Endothelial cell of umbilical vein (primary cell): ENCODE measurements at regions not wholly inside any gene's neighbourhood (a gene's known extent, or its start where the extent isn't known, plus 50 kb on each side); places are given as distances from the start of the nearest gene placed in this dataset.

Experiments
- BruUV-seq: library from RNA; stranded (reverse); fragments of 400-500 nt; replicated peaks from 2 replicates; lab custom pipeline; 2021; lab: Mats Ljungman, UMichigan
- CTCF ChIA-PET: fragments of 300-600, 350-600 bp; sonication (Branson Sonifier 250); formaldehyde crosslinking; loops from one replicate; lab custom pipeline; 2021; ENCODE audit warnings: antibody characterized with exemption, inconsistent platforms; lab: Charles Lee
- POLR2A ChIA-PET: fragments of 300-600, 350-600 bp; sonication (Branson Sonifier 250); formaldehyde crosslinking; loops from one replicate; lab custom pipeline; 2021; ENCODE audit warnings: antibody characterized with exemption, inconsistent platforms; lab: Charles Lee
- DNase-seq: peaks from one replicate; pipeline ENCODE4 v3.0.0-alpha.2; 2011; ENCODE audit warnings: low read depth, low spot score
- FAIRE-seq: peaks from 2 replicates; lab custom pipeline; 2011; peaks lifted over from hg19 to GRCh38; lab: Jason Lieb, UNC
- H2AFZ ChIP-seq: 2 replicates; pipeline ENCODE4 v1.6.0; 2012; ENCODE audit warnings: low read depth, low read length, control low read depth, inconsistent platforms
- H3K27ac ChIP-seq: 2 replicates; pipeline ENCODE4 v1.5.1; 2011; ENCODE audit warnings: low read depth, mild to moderate bottlenecking, control low read depth, low read length, moderate library complexity; ENCODE audit not compliant: insufficient read depth
- H3K27me3 ChIP-seq, 2 experiments: 2 replicates each; pipeline versions ENCODE4 v1.6.0 to v1.6.1; 2011; ENCODE audit warnings: low read length in 2 of 2, mixed read lengths in 1 of 2; ENCODE audit not compliant: control insufficient read depth in 2 of 2, insufficient read depth in 2 of 2
- H3K36me3 ChIP-seq, 2 experiments: 2 replicates in 1 of 2; 3 replicates in 1 of 2; pipeline ENCODE4 v1.5.1; 2011; ENCODE audit warnings: low read length in 2 of 2, mild to moderate bottlenecking in 1 of 2, moderate library complexity in 1 of 2; ENCODE audit not compliant: control insufficient read depth in 2 of 2, insufficient read depth in 2 of 2; ENCODE audit errors: extremely low read depth in 1 of 2
- H3K4me1 ChIP-seq: 3 replicates; pipeline ENCODE4 v1.5.1; 2011; ENCODE audit warnings: mild to moderate bottlenecking, low read length; ENCODE audit not compliant: control insufficient read depth, insufficient read depth; ENCODE audit errors: extremely low read depth
- H3K4me2 ChIP-seq: 2 replicates; pipeline ENCODE4 v1.6.1; 2011; ENCODE audit warnings: low read length, control low read depth, mixed read lengths; ENCODE audit not compliant: insufficient read depth
- H3K4me3 ChIP-seq, 3 experiments: fragments of 200-600 bp in 1 of 3; sonication (generic), shearing (Covaris generic) in 1 of 3; replicated peaks in 1 of 3; 2 replicates each; pipeline ENCODE4 v1.5.1; 2011 to 2016; ENCODE audit warnings: control low read depth in 3 of 3, low read length in 3 of 3, mild to moderate bottlenecking in 2 of 3, inconsistent platforms in 1 of 3, low read depth in 1 of 3, moderate library complexity in 1 of 3; ENCODE audit not compliant: insufficient read depth in 1 of 3
- H3K79me2 ChIP-seq: 2 replicates; pipeline ENCODE4 v1.6.0; 2012; ENCODE audit warnings: low read length, inconsistent platforms; ENCODE audit not compliant: control insufficient read depth, insufficient read depth
- H3K9ac ChIP-seq: replicated peaks from 2 replicates; pipeline ENCODE3; 2011; ENCODE audit warnings: low read length, control low read depth; ENCODE audit not compliant: insufficient read depth; ENCODE audit errors: extremely low read depth
- H3K9me1 ChIP-seq: replicated peaks from 3 replicates; pipeline ENCODE4 v1.6.0; 2011; ENCODE audit warnings: mild to moderate bottlenecking, low read length; ENCODE audit not compliant: control insufficient read depth, insufficient read depth; ENCODE audit errors: extremely low read depth
- H3K9me3 ChIP-seq: replicated peaks from 2 replicates; pipeline ENCODE4 v1.5.1; 2012; ENCODE audit warnings: low read length, inconsistent platforms; ENCODE audit not compliant: control insufficient read depth, insufficient read depth
- H4K20me1 ChIP-seq: replicated peaks from 2 replicates; pipeline ENCODE3; 2011; ENCODE audit warnings: mild to moderate bottlenecking, low read length; ENCODE audit not compliant: control insufficient read depth, insufficient read depth; ENCODE audit errors: extremely low read depth
- EZH2 ChIP-seq: IDR thresholded peaks from 2 replicates; pipeline ENCODE4 v1.6.1; 2012; ENCODE audit warnings: borderline replicate concordance, low read depth, mild to moderate bottlenecking, moderate library complexity, low read length, inconsistent platforms; ENCODE audit not compliant: severe bottlenecking
- FOS ChIP-seq: IDR thresholded peaks from 2 replicates; pipeline ENCODE4 v1.6.1; 2011; ENCODE audit warnings: mild to moderate bottlenecking, low read length, moderate library complexity, borderline replicate concordance; ENCODE audit not compliant: insufficient read depth
- GATA2 ChIP-seq: IDR thresholded peaks from 2 replicates; pipeline ENCODE4 v1.7.0; 2011; ENCODE audit warnings: low read depth, mild to moderate bottlenecking, moderate library complexity, mixed read lengths, low read length; ENCODE audit not compliant: insufficient read length, insufficient read depth
- JUN ChIP-seq: IDR thresholded peaks from 2 replicates; pipeline ENCODE4 v1.6.1; 2011; ENCODE audit warnings: borderline replicate concordance, low read depth; ENCODE audit not compliant: insufficient read length, insufficient read depth
- MAX ChIP-seq: IDR thresholded peaks from 2 replicates; pipeline ENCODE4 v1.6.1; 2011; ENCODE audit not compliant: insufficient read depth, insufficient read length
- MYC ChIP-seq: IDR thresholded peaks from one replicate; pipeline ENCODE4 v1.6.1; 2011; ENCODE audit warnings: mild to moderate bottlenecking, low read depth, low read length
- POLR2A ChIP-seq: IDR thresholded peaks from 2 replicates; pipeline ENCODE4 v1.6.1; 2012; ENCODE audit warnings: low read depth, mild to moderate bottlenecking, control low read depth, low read length
- POLR2AphosphoS5 ChIP-seq: IDR thresholded peaks from 2 replicates; pipeline ENCODE4 v1.6.1; 2012; ENCODE audit warnings: low read depth, mild to moderate bottlenecking, control low read depth, low read length, moderate library complexity; ENCODE audit not compliant: insufficient read depth
- dilution Hi-C: fragments of 300-500 bp; cut with MboI; formaldehyde crosslinking; loops from one replicate; pipeline ENCODE4 v1.15.0; 2019; ENCODE audit warnings: low sequenced_read_pairs; ENCODE audit not compliant: extremely low pct_ligation_motif_present
- intact Hi-C: fragments of 100-400 bp; cut with micrococcal nuclease; formaldehyde crosslinking; loops from one replicate; pipeline ENCODE4 v1.10.0; 2022
- TF ChIP-seq, protein P1 (sequence below), 2 donors: IDR thresholded peaks; 1 replicate in 1 of 2; 2 replicates in 1 of 2; pipeline ENCODE4 v1.5.1; 2011; ENCODE audit warnings: low read length in 2 of 2, mild to moderate bottlenecking in 2 of 2, moderate library complexity in 2 of 2, control low read depth in 1 of 2, inconsistent platforms in 1 of 2, low read depth in 1 of 2; ENCODE audit not compliant: insufficient read depth in 1 of 2; ENCODE audit errors: extremely low read depth in 1 of 2

GRCh38 chr4:189084671-189085070 lies 856.0 kb upstream of the FRG1 start:
- CTCF ChIA-PET: no interaction called here
- dilution Hi-C loops: no loop called here
- POLR2A ChIA-PET: no interaction called here

More at GRCh38 chr4:189084671-189085070, 856.0 kb upstream of the FRG1 start:
- Histone ChIP-seq H3K4me2 (no peak overlapping the region), H3K36me3 (no peaks in the 10 kb centered on the region), H3K9me3 (peaks cover 4% of the 10 kb centered on the region), H3K27me3 (no peaks in the 10 kb centered on the region), H3K9ac (no peak overlapping the region), H2AFZ (no peak overlapping the region), H3K79me2 (no peaks in the 10 kb centered on the region), H3K4me3 (no peak overlapping the region), H3K4me1 (no peaks in the 10 kb centered on the region), H3K27ac (no peak overlapping the region), H3K9me1 (no peaks in the 10 kb centered on the region), H4K20me1 (no peaks in the 10 kb centered on the region)
- TF ChIP-seq EZH2: no peak
- TF ChIP-seq GATA2: no peak
- TF ChIP-seq MAX: no peak
- no peak for TF ChIP-seq JUN
- TF ChIP-seq, protein P1, sequence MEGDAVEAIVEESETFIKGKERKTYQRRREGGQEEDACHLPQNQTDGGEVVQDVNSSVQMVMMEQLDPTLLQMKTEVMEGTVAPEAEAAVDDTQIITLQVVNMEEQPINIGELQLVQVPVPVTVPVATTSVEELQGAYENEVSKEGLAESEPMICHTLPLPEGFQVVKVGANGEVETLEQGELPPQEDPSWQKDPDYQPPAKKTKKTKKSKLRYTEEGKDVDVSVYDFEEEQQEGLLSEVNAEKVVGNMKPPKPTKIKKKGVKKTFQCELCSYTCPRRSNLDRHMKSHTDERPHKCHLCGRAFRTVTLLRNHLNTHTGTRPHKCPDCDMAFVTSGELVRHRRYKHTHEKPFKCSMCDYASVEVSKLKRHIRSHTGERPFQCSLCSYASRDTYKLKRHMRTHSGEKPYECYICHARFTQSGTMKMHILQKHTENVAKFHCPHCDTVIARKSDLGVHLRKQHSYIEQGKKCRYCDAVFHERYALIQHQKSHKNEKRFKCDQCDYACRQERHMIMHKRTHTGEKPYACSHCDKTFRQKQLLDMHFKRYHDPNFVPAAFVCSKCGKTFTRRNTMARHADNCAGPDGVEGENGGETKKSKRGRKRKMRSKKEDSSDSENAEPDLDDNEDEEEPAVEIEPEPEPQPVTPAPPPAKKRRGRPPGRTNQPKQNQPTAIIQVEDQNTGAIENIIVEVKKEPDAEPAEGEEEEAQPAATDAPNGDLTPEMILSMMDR (IDR thresholded peaks at IDR 0.05; ENCODE audit: extremely low read depth in 1 of 2, insufficient read depth in 1 of 2, low read depth in 1 of 2, low read length in 2 of 2): no peak
- no peak for TF ChIP-seq FOS
- no peak for TF ChIP-seq POLR2A
- no peak for TF ChIP-seq POLR2AphosphoS5
- TF ChIP-seq MYC: no peak
- BruUV-seq: no TSS peak
- FAIRE-seq: no peak
- DNase-seq: no peak
- intact Hi-C loops: no loop called here
